H9 (cell line): ENCODE measurements at regions not wholly inside any gene's neighbourhood (a gene's known extent, or its start where the extent isn't known, plus 50 kb on each side); places are given as distances from the start of the nearest gene placed in this dataset.

Experiments used
- DNase-seq: peaks from one replicate; pipeline ENCODE4 v3.0.0-alpha.2; 2017
- H2AFZ ChIP-seq: one replicate; pipeline ENCODE4 v1.6.1; 2013; ENCODE audit warnings: mild to moderate bottlenecking, low read length, control low read depth, moderate library complexity
- H2AK5ac ChIP-seq: 2 replicates; pipeline ENCODE4 v1.6.1; 2013; ENCODE audit warnings: low read length, control low read depth, mixed read lengths; ENCODE audit not compliant: insufficient read length
- H2BK120ac ChIP-seq: one replicate; pipeline ENCODE4 v1.6.1; 2013; ENCODE audit warnings: low read depth, mild to moderate bottlenecking, low read length, control low read depth, inconsistent platforms; ENCODE audit not compliant: poor library complexity, severe bottlenecking
- H2BK12ac ChIP-seq: 2 replicates; pipeline ENCODE4 v1.6.1; 2013; ENCODE audit warnings: low read length, control low read depth, mixed read lengths, low read depth; ENCODE audit not compliant: insufficient read length
- H2BK15ac ChIP-seq: 2 replicates; pipeline ENCODE4 v1.6.1; 2013; ENCODE audit warnings: low read depth, low read length, control low read depth
- H2BK20ac ChIP-seq: one replicate; pipeline ENCODE4 v1.6.1; 2013; ENCODE audit warnings: low read depth, mild to moderate bottlenecking, low read length, control low read depth, inconsistent platforms; ENCODE audit not compliant: poor library complexity, severe bottlenecking
- H2BK5ac ChIP-seq: 2 replicates; pipeline ENCODE4 v1.6.1; 2013; ENCODE audit warnings: low read length, control low read depth, mixed read lengths; ENCODE audit not compliant: insufficient read length
- H3K14ac ChIP-seq: 2 replicates; pipeline ENCODE4 v1.6.1; 2013; ENCODE audit warnings: low read length, control low read depth; ENCODE audit not compliant: insufficient read depth
- H3K18ac ChIP-seq: 2 replicates; pipeline ENCODE4 v1.6.1; 2013; ENCODE audit warnings: low read depth, mild to moderate bottlenecking, mixed read lengths, low read length, control low read depth; ENCODE audit not compliant: insufficient read length
- H3K23ac ChIP-seq: 2 replicates; pipeline ENCODE4 v1.6.1; 2013; ENCODE audit warnings: low read length, control low read depth, mixed read lengths, low read depth; ENCODE audit not compliant: insufficient read length
- H3K23me2 ChIP-seq: 2 replicates; pipeline ENCODE4 v1.6.1; 2013; ENCODE audit warnings: low read depth, mild to moderate bottlenecking, mixed read lengths, low read length, control low read depth; ENCODE audit not compliant: insufficient read length, poor library complexity, severe bottlenecking
- H3K27ac ChIP-seq: 2 replicates; pipeline ENCODE4 v1.5.1; 2013; ENCODE audit warnings: low read length, control low read depth, mixed read lengths, low read depth; ENCODE audit not compliant: insufficient read length
- H3K27me3 ChIP-seq: 2 replicates; pipeline ENCODE4 v1.6.1; 2013; ENCODE audit warnings: low read length, control low read depth, inconsistent platforms; ENCODE audit not compliant: insufficient read depth
- H3K4ac ChIP-seq: 2 replicates; pipeline ENCODE4 v1.6.1; 2013; ENCODE audit warnings: low read depth, mild to moderate bottlenecking, control low read depth, inconsistent platforms, low read length, moderate library complexity
- H3K4me1 ChIP-seq: 2 replicates; pipeline ENCODE4 v1.6.1; 2013; ENCODE audit warnings: low read length, control low read depth, inconsistent platforms; ENCODE audit not compliant: insufficient read depth
- H3K4me2 ChIP-seq: 2 replicates; pipeline ENCODE4 v1.6.1; 2013; ENCODE audit warnings: low read length, control low read depth, mixed read lengths; ENCODE audit not compliant: insufficient read length, insufficient read depth
- H3K56ac ChIP-seq: 2 replicates; pipeline ENCODE4 v1.6.1; 2013; ENCODE audit warnings: low read depth, mild to moderate bottlenecking, mixed read lengths, low read length, control low read depth; ENCODE audit not compliant: insufficient read length
- H3K79me1 ChIP-seq: 2 replicates; pipeline ENCODE4 v1.6.1; 2013; ENCODE audit warnings: low read depth, mild to moderate bottlenecking, moderate library complexity, low read length, control low read depth, inconsistent platforms; ENCODE audit not compliant: insufficient read depth, poor library complexity, severe bottlenecking
- H3K79me2 ChIP-seq: 2 replicates; pipeline ENCODE4 v1.6.1; 2013; ENCODE audit warnings: low read length, control low read depth, inconsistent platforms; ENCODE audit not compliant: insufficient read depth
- H3K9ac ChIP-seq: 2 replicates; pipeline ENCODE4 v1.6.1; 2013; ENCODE audit warnings: low read length, control low read depth, mixed read lengths; ENCODE audit not compliant: insufficient read length; ENCODE audit errors: extremely low read depth
- H3K9me3 ChIP-seq: one replicate; pipeline ENCODE4 v1.6.1; 2013; ENCODE audit warnings: low read depth, low read length, inconsistent platforms; ENCODE audit not compliant: control insufficient read depth
- H3T11ph ChIP-seq: one replicate; pipeline ENCODE4 v1.6.1; 2013; ENCODE audit warnings: mild to moderate bottlenecking, low read length, control low read depth, inconsistent platforms
- H4K20me1 ChIP-seq: one replicate; pipeline ENCODE4 v1.6.1; 2013; ENCODE audit not compliant: control insufficient read depth, insufficient read length, insufficient read depth
- H4K5ac ChIP-seq: 2 replicates; pipeline ENCODE4 v1.6.1; 2013; ENCODE audit warnings: low read depth, mild to moderate bottlenecking, mixed read lengths, low read length, control low read depth; ENCODE audit not compliant: insufficient read length
- H4K8ac ChIP-seq: replicated peaks from 2 replicates; pipeline ENCODE4 v1.6.1; 2013; ENCODE audit warnings: low read length, control low read depth, mixed read lengths, low read depth; ENCODE audit not compliant: insufficient read length
- H4K91ac ChIP-seq: 2 replicates; pipeline ENCODE4 v1.6.1; 2013; ENCODE audit warnings: low read depth, mild to moderate bottlenecking, moderate library complexity, mixed read lengths, low read length, control low read depth; ENCODE audit not compliant: insufficient read length
- H3K27ac Mint-ChIP-seq, 3 experiments: 2 replicates in 2 of 3; 3 replicates in 1 of 3; pipeline ENCODE4 v1.8.0; 2020 to 2021; ENCODE audit warnings: mixed read lengths in 3 of 3, mild to moderate bottlenecking in 1 of 3, moderate library complexity in 1 of 3
- H3K27me3 Mint-ChIP-seq: 2 replicates; pipeline ENCODE4 v1.8.0; 2021; ENCODE audit warnings: low read depth, mild to moderate bottlenecking, moderate library complexity, mixed read lengths
- H3K36me3 Mint-ChIP-seq, 3 experiments: 2 replicates in 2 of 3; 3 replicates in 1 of 3; pipeline ENCODE4 v1.8.0; 2020 to 2021; ENCODE audit warnings: low read depth in 3 of 3, mixed read lengths in 3 of 3; ENCODE audit not compliant: insufficient read depth in 1 of 3
- H3K4me1 Mint-ChIP-seq, 2 experiments: 2 replicates each; pipeline ENCODE4 v1.8.0; 2020; ENCODE audit warnings: mixed read lengths in 2 of 2
- H3K4me3 Mint-ChIP-seq, 2 experiments: 2 replicates in 1 of 2; 3 replicates in 1 of 2; pipeline ENCODE4 v1.8.0; 2020 to 2021; ENCODE audit warnings: mild to moderate bottlenecking in 2 of 2, mixed read lengths in 2 of 2, moderate library complexity in 1 of 2
- H3K9me3 Mint-ChIP-seq, 2 experiments: 2 replicates in 1 of 2; 3 replicates in 1 of 2; pipeline ENCODE4 v1.8.0; 2020; ENCODE audit warnings: mild to moderate bottlenecking in 2 of 2, mixed read lengths in 2 of 2, moderate library complexity in 1 of 2
- WGBS: extraction: QIAGEN DNeasy Blood & Tissue Kit; methylation state at CpG from one replicate; pipeline ENCODE4 v1.1.7; 2013; ENCODE audit warnings: missing lambda C conversion rate, low lambda C conversion rate, mixed read lengths; ENCODE audit not compliant: insufficient read length; ENCODE audit errors: extremely low coverage; 5-methylcytosine and 5-hydroxymethylcytosine counted together
- TF ChIP-seq, protein P1 (sequence below): fragments of 200-600 bp; sonication (generic); conservative IDR thresholded peaks from 3 replicates; pipeline ENCODE4 v1.8.0; 2021; ENCODE audit warnings: antibody characterized with exemption, mild to moderate bottlenecking

DNA sequence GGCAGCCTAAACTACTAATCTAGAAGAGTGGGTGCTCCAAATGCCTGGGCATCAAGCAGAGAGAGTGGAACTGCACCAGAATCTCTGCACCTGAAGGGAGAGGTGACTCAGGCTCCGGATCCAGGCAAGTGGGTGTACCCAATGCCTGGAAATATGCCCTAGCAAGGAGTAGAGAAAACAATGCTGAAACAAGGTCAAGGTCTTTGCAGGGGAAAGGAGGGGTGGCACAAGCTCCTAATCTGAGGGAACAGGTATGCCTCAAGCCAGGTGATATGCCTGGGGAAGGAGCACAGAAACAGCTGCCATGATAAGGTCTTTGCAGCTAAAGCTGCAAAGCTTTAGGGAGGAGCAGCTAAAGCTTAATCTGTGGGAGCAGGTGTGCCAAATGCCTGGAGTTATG, 136.0 kb upstream of the KITLG start:
- H3K4me3 Mint-ChIP-seq, result no peak overlapping the region
- no peak overlapping the region for H2AFZ ChIP-seq
- DNase-seq, result no peak

More for the DNA sequence above, 136.0 kb upstream of the KITLG start:
- 0 out of 4 replicates have a peak, but pooled peaks cover 0 to 2% of the 10 kb centered on the region in 2 experiments for H3K4me1 Mint-ChIP-seq
- no peaks in the 10 kb centered on the region for H3K9me3 ChIP-seq
- TF ChIP-seq, protein P1, sequence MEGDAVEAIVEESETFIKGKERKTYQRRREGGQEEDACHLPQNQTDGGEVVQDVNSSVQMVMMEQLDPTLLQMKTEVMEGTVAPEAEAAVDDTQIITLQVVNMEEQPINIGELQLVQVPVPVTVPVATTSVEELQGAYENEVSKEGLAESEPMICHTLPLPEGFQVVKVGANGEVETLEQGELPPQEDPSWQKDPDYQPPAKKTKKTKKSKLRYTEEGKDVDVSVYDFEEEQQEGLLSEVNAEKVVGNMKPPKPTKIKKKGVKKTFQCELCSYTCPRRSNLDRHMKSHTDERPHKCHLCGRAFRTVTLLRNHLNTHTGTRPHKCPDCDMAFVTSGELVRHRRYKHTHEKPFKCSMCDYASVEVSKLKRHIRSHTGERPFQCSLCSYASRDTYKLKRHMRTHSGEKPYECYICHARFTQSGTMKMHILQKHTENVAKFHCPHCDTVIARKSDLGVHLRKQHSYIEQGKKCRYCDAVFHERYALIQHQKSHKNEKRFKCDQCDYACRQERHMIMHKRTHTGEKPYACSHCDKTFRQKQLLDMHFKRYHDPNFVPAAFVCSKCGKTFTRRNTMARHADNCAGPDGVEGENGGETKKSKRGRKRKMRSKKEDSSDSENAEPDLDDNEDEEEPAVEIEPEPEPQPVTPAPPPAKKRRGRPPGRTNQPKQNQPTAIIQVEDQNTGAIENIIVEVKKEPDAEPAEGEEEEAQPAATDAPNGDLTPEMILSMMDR, result no peak
- no peak overlapping the region for H3K14ac ChIP-seq
- H3K18ac ChIP-seq, result no peak overlapping the region
- H3K4me1 ChIP-seq, result no peaks in the 10 kb centered on the region
- no peak overlapping the region for H3K9ac ChIP-seq
- no peaks in the 10 kb centered on the region for H3K27me3 ChIP-seq
- no peak overlapping the region for H4K8ac ChIP-seq
- no peak overlapping the region for H2BK20ac ChIP-seq
- H3K23ac ChIP-seq, result no peak overlapping the region
- no peak overlapping the region for H2BK12ac ChIP-seq
- no peaks in the 10 kb centered on the region for H3K79me2 ChIP-seq
- no peak overlapping the region for H4K5ac ChIP-seq
- no peak overlapping the region for H3K56ac ChIP-seq
- H3K36me3 Mint-ChIP-seq, result peaks cover 0 to 8% (median 0%) of the 10 kb centered on the region in 3 experiments; a peak in 3 of 7 replicates
- H3K27ac ChIP-seq, result no peak overlapping the region
- H2BK5ac ChIP-seq, result no peak overlapping the region
- no peaks in the 10 kb centered on the region for H3K79me1 ChIP-seq
- H3K4ac ChIP-seq, result no peak overlapping the region
- H3K27ac Mint-ChIP-seq, result no peak overlapping the region
- no peaks in the 10 kb centered on the region for H4K20me1 ChIP-seq
- no peak overlapping the region for H3T11ph ChIP-seq
- H4K91ac ChIP-seq, result no peak overlapping the region
- no peak overlapping the region for H2BK120ac ChIP-seq
- H3K4me2 ChIP-seq, result no peak overlapping the region
- no CpG with 5 or more reads among the region's 1 CpG for WGBS
- no peak overlapping the region for H2BK15ac ChIP-seq
- H3K27me3 Mint-ChIP-seq, result no peaks in the 10 kb centered on the region
- H3K23me2 ChIP-seq, result no peaks in the 10 kb centered on the region
- H3K9me3 Mint-ChIP-seq, result peaks cover 4 to 7% of the 10 kb centered on the region in 2 experiments; a peak in 3 of 5 replicates
- no peak overlapping the region for H2AK5ac ChIP-seq
